Fibroblast of lung (primary cell): ENCODE measurements at regions not wholly inside any gene's neighbourhood (a gene's known extent, or its start where the extent isn't known, plus 50 kb on each side); places are given as distances from the start of the nearest gene placed in this dataset.

Experiments used
- DNase-seq, 2 donors: peaks; one replicate each; pipeline versions ENCODE4 v3.0.0 to v3.0.0-alpha.2; 2010; ENCODE audit warnings: low read depth in 2 of 2
- H2AFZ ChIP-seq: 2 replicates; pipeline ENCODE4 v1.5.1; 2012; ENCODE audit warnings: low read length, control low read depth, inconsistent platforms
- H3K27ac ChIP-seq: 2 replicates; pipeline ENCODE4 v1.5.1; 2011; ENCODE audit warnings: low read length, control low read depth; ENCODE audit not compliant: insufficient read depth
- H3K27me3 ChIP-seq: 2 replicates; pipeline ENCODE4 v1.5.1; 2011; ENCODE audit warnings: mild to moderate bottlenecking, low read length; ENCODE audit not compliant: control insufficient read depth, insufficient read depth
- H3K36me3 ChIP-seq: 2 replicates; pipeline ENCODE4 v1.5.1; 2011; ENCODE audit warnings: low read length; ENCODE audit not compliant: control insufficient read depth, insufficient read depth
- H3K4me1 ChIP-seq: 2 replicates; pipeline ENCODE4 v1.5.1; 2011; ENCODE audit warnings: low read length; ENCODE audit not compliant: control insufficient read depth, insufficient read depth; ENCODE audit errors: extremely low read depth
- H3K4me2 ChIP-seq: 2 replicates; pipeline ENCODE4 v1.5.1; 2011; ENCODE audit warnings: low read length, control low read depth; ENCODE audit not compliant: insufficient read depth; ENCODE audit errors: extremely low read depth
- H3K4me3 ChIP-seq, 4 experiments: fragments of 200-600 bp in 1 of 4; sonication (generic) in 1 of 4; replicated peaks in 1 of 4; 2 replicates each; pipeline ENCODE4 v1.5.1; 2011 to 2016; ENCODE audit warnings: low read length in 4 of 4, low read depth in 3 of 4, mild to moderate bottlenecking in 3 of 4, control low read depth in 2 of 4, inconsistent platforms in 1 of 4, mixed read lengths in 1 of 4; ENCODE audit not compliant: insufficient read depth in 1 of 4; ENCODE audit errors: control extremely low read depth in 1 of 4
- H3K79me2 ChIP-seq: 2 replicates; pipeline ENCODE4 v1.5.1; 2012; ENCODE audit warnings: mild to moderate bottlenecking, low read length, inconsistent platforms; ENCODE audit not compliant: control insufficient read depth, insufficient read depth
- H3K9ac ChIP-seq: 2 replicates; pipeline ENCODE4 v1.5.1; 2011; ENCODE audit warnings: mild to moderate bottlenecking, low read length, control low read depth; ENCODE audit not compliant: insufficient read depth
- H3K9me3 ChIP-seq: 2 replicates; pipeline ENCODE4 v1.5.1; 2012; ENCODE audit warnings: low read depth, low read length; ENCODE audit not compliant: control insufficient read depth, insufficient read depth
- H4K20me1 ChIP-seq: 2 replicates; pipeline ENCODE4 v1.5.1; 2011; ENCODE audit warnings: low read length; ENCODE audit not compliant: control insufficient read depth, insufficient read depth; ENCODE audit errors: extremely low read depth
- EZH2 ChIP-seq: IDR thresholded peaks from 2 replicates; pipeline ENCODE4 v1.5.1; 2012; ENCODE audit warnings: low read length, control low read depth, mild to moderate bottlenecking; ENCODE audit errors: missing control alignments
- TF ChIP-seq, protein P1 (sequence below), 2 donors: IDR thresholded peaks in 1 of 2; conservative IDR thresholded peaks in 1 of 2; 1 replicate in 1 of 2; 2 replicates in 1 of 2; pipeline ENCODE4 v1.5.1; 2011 to 2012; ENCODE audit warnings: low read length in 2 of 2, control low read depth in 1 of 2, inconsistent platforms in 1 of 2, low read depth in 1 of 2, mild to moderate bottlenecking in 1 of 2

- Histone ChIP-seq H3K9ac (peak overlapping the region; percentile 36), H3K36me3 (no peaks in the 10 kb centered on the region), H3K4me2 (peak overlapping the region; percentile 79), H4K20me1 (no peaks in the 10 kb centered on the region), H3K27ac (peak overlapping the region; percentile 82), H3K9me3 (no peaks in the 10 kb centered on the region), H3K4me1 (no peaks in the 10 kb centered on the region), H3K27me3 (no peaks in the 10 kb centered on the region), H3K4me3 (peak overlapping the region; percentile 46 to 69 (median 54)), H3K79me2 (peaks cover 2% of the 10 kb centered on the region), H2AFZ (peak overlapping the region; percentile 29)
- TF ChIP-seq, protein P1, sequence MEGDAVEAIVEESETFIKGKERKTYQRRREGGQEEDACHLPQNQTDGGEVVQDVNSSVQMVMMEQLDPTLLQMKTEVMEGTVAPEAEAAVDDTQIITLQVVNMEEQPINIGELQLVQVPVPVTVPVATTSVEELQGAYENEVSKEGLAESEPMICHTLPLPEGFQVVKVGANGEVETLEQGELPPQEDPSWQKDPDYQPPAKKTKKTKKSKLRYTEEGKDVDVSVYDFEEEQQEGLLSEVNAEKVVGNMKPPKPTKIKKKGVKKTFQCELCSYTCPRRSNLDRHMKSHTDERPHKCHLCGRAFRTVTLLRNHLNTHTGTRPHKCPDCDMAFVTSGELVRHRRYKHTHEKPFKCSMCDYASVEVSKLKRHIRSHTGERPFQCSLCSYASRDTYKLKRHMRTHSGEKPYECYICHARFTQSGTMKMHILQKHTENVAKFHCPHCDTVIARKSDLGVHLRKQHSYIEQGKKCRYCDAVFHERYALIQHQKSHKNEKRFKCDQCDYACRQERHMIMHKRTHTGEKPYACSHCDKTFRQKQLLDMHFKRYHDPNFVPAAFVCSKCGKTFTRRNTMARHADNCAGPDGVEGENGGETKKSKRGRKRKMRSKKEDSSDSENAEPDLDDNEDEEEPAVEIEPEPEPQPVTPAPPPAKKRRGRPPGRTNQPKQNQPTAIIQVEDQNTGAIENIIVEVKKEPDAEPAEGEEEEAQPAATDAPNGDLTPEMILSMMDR (conservative IDR thresholded peaks at IDR 0.05 in 1 of 2, IDR thresholded peaks at IDR 0.05 in 1 of 2; ENCODE audit: low read depth in 1 of 2, low read length in 2 of 2), result no peak
- TF ChIP-seq EZH2, result no peak
- DNase-seq, result no peak
Measured at GRCh38 chr1:241424480-241424971, 67.5 kb upstream of the RGS7 start.

- no peaks in the 10 kb centered on the region for H3K4me1 ChIP-seq
- peaks cover 2% of the 10 kb centered on the region for H3K79me2 ChIP-seq
- peak overlapping the region; percentile 82 for H3K27ac ChIP-seq
- H3K4me2 ChIP-seq, result peak overlapping the region; percentile 79
- H3K9me3 ChIP-seq, result no peaks in the 10 kb centered on the region
- peak overlapping the region; percentile 52 to 69 (median 54) for H3K4me3 ChIP-seq
- TF ChIP-seq EZH2, result no peak
- TF ChIP-seq, protein P1 (conservative IDR thresholded peaks at IDR 0.05 in 1 of 2, IDR thresholded peaks at IDR 0.05 in 1 of 2; ENCODE audit: low read depth in 1 of 2, low read length in 2 of 2), result peak in 1 of 2 donors; percentile 8
- peak; percentile 37 to 62 for DNase-seq
- peak overlapping the region; percentile 29 for H2AFZ ChIP-seq
- H3K27me3 ChIP-seq, result no peaks in the 10 kb centered on the region
- H4K20me1 ChIP-seq, result no peaks in the 10 kb centered on the region
- H3K36me3 ChIP-seq, result no peaks in the 10 kb centered on the region
- H3K9ac ChIP-seq, result peak overlapping the region; percentile 36
Measured at GRCh38 chr1:241423541-241424479, 66.8 kb upstream of the RGS7 start.

- Histone ChIP-seq H2AFZ (no peak overlapping the region), H3K4me1 (no peaks in the 10 kb centered on the region), H3K36me3 (no peaks in the 10 kb centered on the region), H3K27ac (no peak overlapping the region), H3K9ac (no peak overlapping the region), H3K27me3 (no peaks in the 10 kb centered on the region), H3K4me2 (no peak overlapping the region), H3K4me3 (no peak overlapping the region), H3K9me3 (no peaks in the 10 kb centered on the region), H4K20me1 (no peaks in the 10 kb centered on the region), H3K79me2 (peaks cover 8% of the 10 kb centered on the region)
- no peak for DNase-seq
- TF ChIP-seq, protein P1 (conservative IDR thresholded peaks at IDR 0.05 in 1 of 2, IDR thresholded peaks at IDR 0.05 in 1 of 2; ENCODE audit: low read depth in 1 of 2, low read length in 2 of 2), result no peak
- TF ChIP-seq EZH2, result no peak
Measured at GRCh38 chr1:241422470-241422869, 65.5 kb upstream of the RGS7 start.
